ENCODE measurements at regions not wholly inside any gene's neighbourhood (a gene's known extent, or its start where the extent isn't known, plus 50 kb on each side); places are given as distances from the start of the nearest gene placed in this dataset. TPM values are rescaled to one million over a fixed set of nuclear protein-coding genes. Genes with fewer than 3 reads are reported as not detected.

GRCh38 chr3:154071146-154071545 is 50.0 kb upstream of the ARHGEF26 start:
- Mint-ChIP-seq H3K4me3 (no peak overlapping the region), H3K4me1 (no peaks in the 10 kb centered on the region), H3K36me3 (no peaks in the 10 kb centered on the region), H3K27ac (no peak overlapping the region), H3K9me3 (peaks cover 0 to 8% (median 7%) of the 10 kb centered on the region in 7 donors), H3K27me3 (ENCODE audit: low read depth in 3 of 3) (peaks cover 0 to 3% (median 0%) of the 10 kb centered on the region in 3 donors)
- H3K4me1 ChIP-seq (ENCODE audit: control insufficient read depth in 1 of 2, insufficient read depth in 2 of 2, low read length in 2 of 2): no peaks in the 10 kb centered on the region
- H3K4me2 ChIP-seq (replicated peaks; ENCODE audit: extremely low read depth, low read length, poor library complexity, severe bottlenecking): no peak overlapping the region
- no peak overlapping the region for H3K4me3 ChIP-seq (replicated peaks in 1 of 3; ENCODE audit: low read depth in 2 of 3, low read length in 3 of 3)
- H3K9me3 ChIP-seq (replicated peaks in 1 of 2; ENCODE audit: control insufficient read depth in 1 of 2, insufficient read depth in 1 of 2, low read length in 2 of 2): peaks cover 0 to 4% of the 10 kb centered on the region in 2 donors
- no peak for DNase-seq
- H3K36me3 ChIP-seq (replicated peaks in 1 of 2; ENCODE audit: control insufficient read depth in 1 of 2, insufficient read depth in 2 of 2, low read length in 2 of 2): no peaks in the 10 kb centered on the region
- H4K20me1 ChIP-seq (ENCODE audit: insufficient read depth, low read length): no peaks in the 10 kb centered on the region
- H3K9ac ChIP-seq (ENCODE audit: insufficient read depth, low read length, poor library complexity, severe bottlenecking): no peak overlapping the region
- H3K79me2 ChIP-seq (ENCODE audit: insufficient read depth, low read length): no peaks in the 10 kb centered on the region
- TF ChIP-seq, protein P1, sequence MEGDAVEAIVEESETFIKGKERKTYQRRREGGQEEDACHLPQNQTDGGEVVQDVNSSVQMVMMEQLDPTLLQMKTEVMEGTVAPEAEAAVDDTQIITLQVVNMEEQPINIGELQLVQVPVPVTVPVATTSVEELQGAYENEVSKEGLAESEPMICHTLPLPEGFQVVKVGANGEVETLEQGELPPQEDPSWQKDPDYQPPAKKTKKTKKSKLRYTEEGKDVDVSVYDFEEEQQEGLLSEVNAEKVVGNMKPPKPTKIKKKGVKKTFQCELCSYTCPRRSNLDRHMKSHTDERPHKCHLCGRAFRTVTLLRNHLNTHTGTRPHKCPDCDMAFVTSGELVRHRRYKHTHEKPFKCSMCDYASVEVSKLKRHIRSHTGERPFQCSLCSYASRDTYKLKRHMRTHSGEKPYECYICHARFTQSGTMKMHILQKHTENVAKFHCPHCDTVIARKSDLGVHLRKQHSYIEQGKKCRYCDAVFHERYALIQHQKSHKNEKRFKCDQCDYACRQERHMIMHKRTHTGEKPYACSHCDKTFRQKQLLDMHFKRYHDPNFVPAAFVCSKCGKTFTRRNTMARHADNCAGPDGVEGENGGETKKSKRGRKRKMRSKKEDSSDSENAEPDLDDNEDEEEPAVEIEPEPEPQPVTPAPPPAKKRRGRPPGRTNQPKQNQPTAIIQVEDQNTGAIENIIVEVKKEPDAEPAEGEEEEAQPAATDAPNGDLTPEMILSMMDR (IDR thresholded peaks at IDR 0.05): no peak
- intact Hi-C loops (cut with micrococcal nuclease): no loop called here
- no peaks in the 10 kb centered on the region for H3K27me3 ChIP-seq (ENCODE audit: control insufficient read depth in 2 of 2, insufficient read depth in 2 of 2, low read length in 2 of 2)
- H3K27ac ChIP-seq (ENCODE audit: low read depth in 1 of 2, low read length in 2 of 2): no peak overlapping the region
- no CpG with 5 or more reads among the region's 2 CpGs for WGBS (ENCODE audit: insufficient coverage)
- no peak overlapping the region for H2AFZ ChIP-seq (ENCODE audit: insufficient read depth, low read depth, low read length, poor library complexity, severe bottlenecking)

Small RNAs in the stretch of these regions (small RNA-seq; reads per million reads assigned to genes)
- gene RF00019 (ENCODE audit: insufficient read length, low read depth) (not detected), gene RF00096 (ENCODE audit: insufficient read length, low read depth) (3.1 reads per million, percentile 24 among the genes with 10 or more reads in this experiment), gene RNU6-901P (ENCODE audit: insufficient read length, low read depth) (not detected)

Measured in CD14-positive monocyte (primary cell).